SK-N-SH treated with all-trans-retinoic acid at 6 μM for 48 hours (cell line): ENCODE measurements at regions not wholly inside any gene's neighbourhood (a gene's known extent, or its start where the extent isn't known, plus 50 kb on each side); places are given as distances from the start of the nearest gene placed in this dataset.

Source experiments
- ARNTL ChIP-seq: fragments of 450-650 bp; formaldehyde crosslinking; IDR thresholded peaks from 2 replicates; pipeline ENCODE4 v1.5.0; 2020; ENCODE audit warnings: low read depth, mild to moderate bottlenecking, moderate library complexity, borderline replicate concordance
- POU6F1 ChIP-seq: fragments of 250-450 bp; sonication (Bioruptor Pico); IDR thresholded peaks from 2 replicates; pipeline ENCODE4 v1.8.0; 2021; ENCODE audit warnings: low read depth, mild to moderate bottlenecking, moderate library complexity, borderline replicate concordance
- SNAI2 ChIP-seq: fragments of 250-450 bp; sonication (Bioruptor Pico); IDR thresholded peaks from 2 replicates; pipeline ENCODE4 v1.5.0; 2020; ENCODE audit warnings: mild to moderate bottlenecking, moderate library complexity
- ZFP3 ChIP-seq: fragments of 250-450 bp; sonication (Bioruptor Pico); IDR thresholded peaks from 2 replicates; pipeline ENCODE4 v1.5.0; 2020; ENCODE audit warnings: mild to moderate bottlenecking, moderate library complexity
- ZFP30 ChIP-seq: fragments of 450-650 bp; formaldehyde crosslinking; IDR thresholded peaks from 2 replicates; pipeline ENCODE4 v1.5.0; 2022; ENCODE audit warnings: mild to moderate bottlenecking, moderate library complexity
- TF ChIP-seq, protein P1 (sequence below): fragments of 250-450 bp; sonication (Bioruptor Pico); IDR thresholded peaks from 2 replicates; pipeline ENCODE4 v1.8.0; 2020; ENCODE audit warnings: mild to moderate bottlenecking, moderate library complexity, borderline replicate concordance
- TF ChIP-seq, protein P2 (sequence below): fragments of 250-450 bp; sonication (Bioruptor Pico); IDR thresholded peaks from 2 replicates; pipeline ENCODE4 v1.5.1; 2020; ENCODE audit warnings: low read depth, mild to moderate bottlenecking, moderate library complexity

DNA sequence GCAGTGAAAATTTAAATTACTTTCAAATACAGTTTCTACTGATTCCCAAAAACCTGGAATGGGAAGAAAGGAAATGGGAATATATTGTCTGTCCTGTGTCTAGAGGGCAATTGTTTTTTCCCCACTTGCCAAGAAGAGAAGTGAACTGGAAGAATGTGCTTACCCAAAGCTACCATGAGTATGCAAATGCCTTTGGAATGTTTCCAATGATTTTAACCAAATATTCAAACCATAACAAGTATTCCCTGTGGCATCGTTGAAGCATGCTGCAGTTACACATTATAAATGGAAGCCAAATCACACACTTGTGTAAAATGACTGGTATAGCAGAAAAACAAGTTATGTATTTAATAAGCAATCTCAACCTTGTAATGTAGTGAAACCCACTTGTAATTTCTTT, 368.2 kb downstream of the GBE1 start:
- TF ChIP-seq POU6F1 (CRISPR knock-in tag) (no peak), SNAI2 (CRISPR knock-in tag) (no peak), ARNTL (CRISPR knock-in tag) (no peak), ZFP3 (CRISPR knock-in tag) (no peak), ZFP30 (no peak)
- TF ChIP-seq, protein P1, sequence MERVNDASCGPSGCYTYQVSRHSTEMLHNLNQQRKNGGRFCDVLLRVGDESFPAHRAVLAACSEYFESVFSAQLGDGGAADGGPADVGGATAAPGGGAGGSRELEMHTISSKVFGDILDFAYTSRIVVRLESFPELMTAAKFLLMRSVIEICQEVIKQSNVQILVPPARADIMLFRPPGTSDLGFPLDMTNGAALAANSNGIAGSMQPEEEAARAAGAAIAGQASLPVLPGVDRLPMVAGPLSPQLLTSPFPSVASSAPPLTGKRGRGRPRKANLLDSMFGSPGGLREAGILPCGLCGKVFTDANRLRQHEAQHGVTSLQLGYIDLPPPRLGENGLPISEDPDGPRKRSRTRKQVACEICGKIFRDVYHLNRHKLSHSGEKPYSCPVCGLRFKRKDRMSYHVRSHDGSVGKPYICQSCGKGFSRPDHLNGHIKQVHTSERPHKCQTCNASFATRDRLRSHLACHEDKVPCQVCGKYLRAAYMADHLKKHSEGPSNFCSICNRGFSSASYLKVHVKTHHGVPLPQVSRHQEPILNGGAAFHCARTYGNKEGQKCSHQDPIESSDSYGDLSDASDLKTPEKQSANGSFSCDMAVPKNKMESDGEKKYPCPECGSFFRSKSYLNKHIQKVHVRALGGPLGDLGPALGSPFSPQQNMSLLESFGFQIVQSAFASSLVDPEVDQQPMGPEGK, result no peak
- TF ChIP-seq, protein P2, sequence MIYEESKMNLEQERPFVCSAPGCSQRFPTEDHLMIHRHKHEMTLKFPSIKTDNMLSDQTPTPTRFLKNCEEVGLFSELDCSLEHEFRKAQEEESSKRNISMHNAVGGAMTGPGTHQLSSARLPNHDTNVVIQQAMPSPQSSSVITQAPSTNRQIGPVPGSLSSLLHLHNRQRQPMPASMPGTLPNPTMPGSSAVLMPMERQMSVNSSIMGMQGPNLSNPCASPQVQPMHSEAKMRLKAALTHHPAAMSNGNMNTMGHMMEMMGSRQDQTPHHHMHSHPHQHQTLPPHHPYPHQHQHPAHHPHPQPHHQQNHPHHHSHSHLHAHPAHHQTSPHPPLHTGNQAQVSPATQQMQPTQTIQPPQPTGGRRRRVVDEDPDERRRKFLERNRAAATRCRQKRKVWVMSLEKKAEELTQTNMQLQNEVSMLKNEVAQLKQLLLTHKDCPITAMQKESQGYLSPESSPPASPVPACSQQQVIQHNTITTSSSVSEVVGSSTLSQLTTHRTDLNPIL, result no peak
